PC-3 (cell line): ENCODE measurements at regions not wholly inside any gene's neighbourhood (a gene's known extent, or its start where the extent isn't known, plus 50 kb on each side); places are given as distances from the start of the nearest gene placed in this dataset.

ENCODE experiments used
- ATAC-seq: fragments of 200-7000 bp; cut with Tn5 transposase; 2 replicates; pipeline ENCODE4 v1.9.1; 2020; ENCODE audit warnings: mild to moderate bottlenecking, moderate library complexity
- BruUV-seq: library from RNA; stranded (reverse); fragments of 400-500 nt; replicated peaks from 2 replicates; lab custom pipeline; 2021; lab: Mats Ljungman, UMichigan
- CTCF ChIA-PET: fragments of 300-600 bp; sonication (Branson Sonifier 250); formaldehyde crosslinking; loops from one replicate; lab custom pipeline; 2022; ENCODE audit warnings: antibody characterized with exemption; lab: Charles Lee
- POLR2A ChIA-PET: fragments of 300-600 bp; sonication (Branson Sonifier 250); formaldehyde crosslinking; loops from one replicate; lab custom pipeline; 2022; ENCODE audit warnings: antibody characterized with exemption; ENCODE audit not compliant: unreplicated experiment; lab: Charles Lee
- DNase-seq: peaks from one replicate; pipeline ENCODE4 v3.0.0-alpha.2; 2015
- H2AFZ ChIP-seq: fragments of 300-600 bp; sonication (generic); 2 replicates; pipeline ENCODE4 v1.6.0; 2016; ENCODE audit warnings: antibody characterized with exemption, low read length
- H3F3A ChIP-seq: fragments of 300-600 bp; sonication (generic); one replicate; pipeline ENCODE4 v1.6.0; 2017; ENCODE audit warnings: antibody characterized with exemption, low read length, control low read depth, mild to moderate bottlenecking; ENCODE audit not compliant: unreplicated experiment
- H3K27ac ChIP-seq: fragments of 300-600 bp; sonication (generic); 2 replicates; pipeline ENCODE4 v1.5.1; 2016; ENCODE audit warnings: mild to moderate bottlenecking, low read length
- H3K27me3 ChIP-seq: fragments of 300-600 bp; sonication (generic); 2 replicates; pipeline ENCODE4 v1.6.1; 2016; ENCODE audit warnings: low read length, mixed read lengths
- H3K36me3 ChIP-seq: fragments of 300-600 bp; sonication (generic); 2 replicates; pipeline ENCODE4 v1.6.1; 2016; ENCODE audit warnings: low read depth, mixed run types, low read length, mixed read lengths
- H3K4me1 ChIP-seq: fragments of 300-600 bp; sonication (generic); 2 replicates; pipeline ENCODE4 v1.5.1; 2016; ENCODE audit warnings: low read length; ENCODE audit not compliant: insufficient read depth
- H3K4me2 ChIP-seq: fragments of 300-600 bp; sonication (generic); 2 replicates; pipeline ENCODE4 v1.6.0; 2016; ENCODE audit warnings: low read length
- H3K4me3 ChIP-seq: fragments of 300-600 bp; sonication (generic); 2 replicates; pipeline ENCODE4 v1.5.1; 2016; ENCODE audit warnings: mild to moderate bottlenecking, low read length, mixed read lengths
- H3K79me2 ChIP-seq: fragments of 300-600 bp; sonication (generic); 2 replicates; pipeline ENCODE4 v1.6.1; 2017; ENCODE audit warnings: low read length, mixed read lengths
- H3K9ac ChIP-seq: fragments of 300-600 bp; sonication (generic); 2 replicates; pipeline ENCODE4 v1.6.0; 2016; ENCODE audit warnings: mild to moderate bottlenecking, low read length
- H3K9me2 ChIP-seq: fragments of 300-600 bp; sonication (generic); replicated peaks from 2 replicates; pipeline ENCODE4 v1.6.1; 2016; ENCODE audit warnings: mixed run types, low read length, mixed read lengths
- H3K9me3 ChIP-seq: fragments of 300-600 bp; sonication (generic); 2 replicates; pipeline ENCODE4 v1.6.1; 2016; ENCODE audit warnings: low read length, mixed read lengths
- H4K20me1 ChIP-seq: fragments of 300-600 bp; sonication (generic); 2 replicates; pipeline ENCODE4 v1.6.1; 2016; ENCODE audit warnings: low read length, mixed read lengths
- CTCF ChIP-seq: fragments of 300-600 bp; sonication (generic); conservative IDR thresholded peaks from 2 replicates; pipeline ENCODE4 v1.5.1; 2017; ENCODE audit warnings: antibody characterized with exemption, low read depth, mild to moderate bottlenecking, low read length
- EZH2 ChIP-seq: fragments of 300-600 bp; sonication (generic); IDR thresholded peaks from one replicate; pipeline ENCODE4 v1.6.1; 2017; ENCODE audit warnings: antibody characterized with exemption, mild to moderate bottlenecking, low read length; ENCODE audit not compliant: unreplicated experiment
- EZH2phosphoT487 ChIP-seq: fragments of 300-600 bp; sonication (generic); IDR thresholded peaks from 2 replicates; pipeline ENCODE4 v1.6.1; 2018; ENCODE audit warnings: mild to moderate bottlenecking, antibody characterized with exemption, low read length, borderline replicate concordance
- intact Hi-C: fragments of 100-400 bp; cut with micrococcal nuclease; formaldehyde crosslinking; loops from 2 replicates; pipeline ENCODE4 v1.9.0; 2023

GRCh38 chr20:52008874-52009273 lies 182.7 kb downstream of the ZFP64 start:
- no peak overlapping the region for H3K4me2 ChIP-seq
- H3F3A ChIP-seq = no peaks in the 10 kb centered on the region
- CTCF ChIA-PET = no interaction called here
- H3K27ac ChIP-seq = no peak overlapping the region
- H4K20me1 ChIP-seq = no peaks in the 10 kb centered on the region
- H3K4me1 ChIP-seq = no peaks in the 10 kb centered on the region
- H3K9me2 ChIP-seq = no peaks in the 10 kb centered on the region
- DNase-seq (no peak), ATAC-seq (no peak)
- no peaks in the 10 kb centered on the region for H3K27me3 ChIP-seq
- no TSS peak for BruUV-seq
- intact Hi-C loops = no loop called here
- POLR2A ChIA-PET = no interaction called here
- no peaks in the 10 kb centered on the region for H3K9me3 ChIP-seq
- no peak overlapping the region for H3K9ac ChIP-seq
- H3K36me3 ChIP-seq = no peaks in the 10 kb centered on the region
- H3K79me2 ChIP-seq = no peaks in the 10 kb centered on the region
- no peak overlapping the region for H2AFZ ChIP-seq
- no peak overlapping the region for H3K4me3 ChIP-seq
- TF ChIP-seq EZH2phosphoT487 = no peak
- TF ChIP-seq EZH2 = no peak
- TF ChIP-seq CTCF = no peak

- H3K27me3 ChIP-seq = no peaks in the 10 kb centered on the region
- intact Hi-C loops = no loop called here
- no peak overlapping the region for H3K4me2 ChIP-seq
- no peaks in the 10 kb centered on the region for H4K20me1 ChIP-seq
- no peaks in the 10 kb centered on the region for H3F3A ChIP-seq
- CTCF ChIA-PET = no interaction called here
- DNase-seq (no peak), ATAC-seq (no peak)
- no peaks in the 10 kb centered on the region for H3K36me3 ChIP-seq
- no TSS peak for BruUV-seq
- H3K9me2 ChIP-seq = no peaks in the 10 kb centered on the region
- H3K27ac ChIP-seq = no peak overlapping the region
- H3K9ac ChIP-seq = no peak overlapping the region
- POLR2A ChIA-PET = no interaction called here
- H3K9me3 ChIP-seq = no peaks in the 10 kb centered on the region
- H3K79me2 ChIP-seq = no peaks in the 10 kb centered on the region
- TF ChIP-seq CTCF = no peak
- TF ChIP-seq EZH2 = no peak
- no peak for TF ChIP-seq EZH2phosphoT487
- peaks cover 7% of the 10 kb centered on the region for H3K4me1 ChIP-seq
- H2AFZ ChIP-seq = 0 out of 2 replicates have a peak overlapping the region, but pooled peaks have one; percentile 2
- no peak overlapping the region for H3K4me3 ChIP-seq
These were observed 186.9 kb downstream of the ZFP64 start for GRCh38 chr20:52004715-52005114.

- no peak overlapping the region for H3K27ac ChIP-seq
- no peak for ATAC-seq
- no peaks in the 10 kb centered on the region for H3K36me3 ChIP-seq
- BruUV-seq = no TSS peak
- no peak for DNase-seq
- POLR2A ChIA-PET = no interaction called here
- no peaks in the 10 kb centered on the region for H3F3A ChIP-seq
- intact Hi-C loops = no loop called here
- no peaks in the 10 kb centered on the region for H3K27me3 ChIP-seq
- H3K79me2 ChIP-seq = no peaks in the 10 kb centered on the region
- no peaks in the 10 kb centered on the region for H3K9me2 ChIP-seq
- H3K4me2 ChIP-seq = no peak overlapping the region
- no peak overlapping the region for H3K9ac ChIP-seq
- no peak overlapping the region for H2AFZ ChIP-seq
- TF ChIP-seq CTCF = no peak
- no peak for TF ChIP-seq EZH2
- no peak for TF ChIP-seq EZH2phosphoT487
- no peaks in the 10 kb centered on the region for H3K9me3 ChIP-seq
- no peak overlapping the region for H3K4me3 ChIP-seq
- peaks cover 7% of the 10 kb centered on the region for H3K4me1 ChIP-seq
- CTCF ChIA-PET = no interaction called here
- no peaks in the 10 kb centered on the region for H4K20me1 ChIP-seq
These were observed 187.6 kb downstream of the ZFP64 start for GRCh38 chr20:52004018-52004417.
